HG02798 (cell line): ENCODE measurements at regions not wholly inside any gene's neighbourhood (a gene's known extent, or its start where the extent isn't known, plus 50 kb on each side); places are given as distances from the start of the nearest gene placed in this dataset.
"Not testable (repeated sequence)": the region's sequence is repeated elsewhere in the genome, so short reads cannot be mapped to it uniquely, and the experiment has no call there.

Experiments
- ATAC-seq: cut with Tn5 transposase; IDR thresholded peaks from one replicate; pipeline ENCODE4 v1.9.1; 2021; ENCODE audit warnings: mild to moderate bottlenecking; ENCODE audit not compliant: unreplicated experiment, poor library complexity

DNA sequence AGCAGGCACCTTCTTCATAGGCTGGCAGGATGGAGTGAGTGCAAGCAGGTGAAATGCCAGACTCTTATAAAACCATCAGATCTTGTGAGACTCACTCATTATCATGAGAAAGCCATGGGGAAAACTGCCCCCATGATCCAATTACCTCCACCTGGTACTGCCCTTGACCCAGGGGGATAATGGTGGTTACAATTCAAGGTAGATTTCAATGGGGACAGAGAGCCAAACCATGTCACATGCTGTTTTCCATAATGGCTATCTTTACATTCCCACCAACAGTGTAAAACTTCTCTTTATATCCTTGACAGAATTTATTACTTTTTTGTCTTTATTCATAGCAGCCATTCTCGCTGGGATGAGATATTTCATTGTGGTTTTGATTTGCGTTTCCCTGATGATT is 663.0 kb upstream of the AGA start:
- ATAC-seq: no peak

DNA sequence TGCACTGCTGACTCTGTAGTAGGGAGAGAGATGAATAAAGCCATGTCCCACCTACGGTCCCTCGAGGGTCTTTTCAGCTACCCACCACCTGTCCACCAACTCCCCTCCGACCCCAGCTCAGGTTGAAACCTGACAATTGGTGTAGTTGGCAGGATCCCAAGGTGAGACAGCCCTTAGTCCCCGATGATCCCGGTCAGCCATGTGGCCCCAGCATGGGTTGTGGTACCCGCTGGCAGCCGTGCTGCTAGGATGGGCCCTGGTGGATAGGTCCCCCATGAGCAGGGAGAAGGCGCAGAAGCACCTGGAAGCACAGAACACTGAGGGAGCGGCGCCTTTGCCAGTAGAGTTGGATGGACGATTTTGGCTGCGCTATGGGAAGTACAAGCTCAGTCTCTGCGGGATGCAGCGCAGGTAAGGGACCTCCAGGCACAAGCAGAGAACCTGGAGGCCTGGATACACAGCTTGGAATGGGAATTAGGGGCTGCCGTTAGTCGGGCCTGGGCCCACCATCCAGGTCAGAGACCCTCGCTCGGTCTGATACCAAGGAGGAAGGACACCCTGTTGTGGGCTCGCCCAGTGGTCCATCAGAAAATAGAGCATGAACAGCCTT is 694.6 kb upstream of the AGA start:
- ATAC-seq: no peak

DNA sequence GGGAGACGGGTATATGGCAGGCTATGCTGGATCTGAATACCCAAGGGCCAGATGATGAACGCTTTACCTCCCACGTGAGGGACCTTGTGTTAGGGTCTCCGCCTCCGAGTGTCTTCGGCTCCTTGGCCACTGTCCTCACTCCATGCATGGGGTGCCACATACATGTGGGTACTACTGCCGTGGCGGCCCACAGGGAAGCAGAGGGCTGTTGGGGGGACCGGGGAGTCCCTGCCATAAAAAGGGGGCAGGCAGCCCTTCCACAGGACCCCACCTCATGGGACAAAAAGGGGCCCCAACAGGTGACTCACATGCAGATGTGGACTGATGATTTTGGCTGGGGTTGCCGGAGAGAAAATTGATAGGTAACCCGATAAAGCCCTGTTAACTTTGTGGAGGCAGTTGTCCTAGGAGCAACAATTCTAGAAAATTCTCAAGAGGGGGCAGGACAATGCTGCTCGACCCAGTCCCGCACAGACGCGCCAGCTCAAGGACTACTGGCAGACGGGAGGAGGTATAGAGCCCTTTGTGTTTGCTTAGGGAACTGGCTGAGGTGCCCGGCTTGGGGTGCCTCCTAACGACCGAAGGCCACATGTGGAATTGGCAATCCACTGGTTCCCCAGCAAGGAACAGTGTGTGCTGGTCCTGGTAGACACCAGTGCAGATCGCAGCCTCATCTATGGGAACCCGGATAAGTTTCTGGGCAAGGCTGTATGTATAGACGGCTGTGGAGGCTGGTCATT is 695.7 kb upstream of the AGA start:
- no peak for ATAC-seq

DNA sequence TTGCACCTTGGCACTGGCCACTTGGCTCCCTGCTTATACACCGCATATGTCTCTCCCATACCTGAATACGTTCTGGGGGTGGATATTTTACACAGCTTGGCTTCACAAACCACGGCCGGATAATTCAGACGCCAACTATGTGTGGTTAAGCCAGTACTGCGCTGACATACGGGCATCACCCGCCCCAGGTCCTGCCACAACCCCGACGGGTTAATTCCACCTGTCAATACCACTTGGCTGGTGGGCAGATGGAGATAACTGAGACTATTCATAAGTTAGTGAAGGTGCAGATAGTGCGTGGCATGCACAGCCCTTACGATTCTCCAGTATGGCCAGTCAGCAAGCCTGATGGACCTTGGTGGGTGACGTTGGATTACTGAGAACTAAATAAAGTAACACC is 696.3 kb upstream of the AGA start:
- no peak for ATAC-seq

DNA sequence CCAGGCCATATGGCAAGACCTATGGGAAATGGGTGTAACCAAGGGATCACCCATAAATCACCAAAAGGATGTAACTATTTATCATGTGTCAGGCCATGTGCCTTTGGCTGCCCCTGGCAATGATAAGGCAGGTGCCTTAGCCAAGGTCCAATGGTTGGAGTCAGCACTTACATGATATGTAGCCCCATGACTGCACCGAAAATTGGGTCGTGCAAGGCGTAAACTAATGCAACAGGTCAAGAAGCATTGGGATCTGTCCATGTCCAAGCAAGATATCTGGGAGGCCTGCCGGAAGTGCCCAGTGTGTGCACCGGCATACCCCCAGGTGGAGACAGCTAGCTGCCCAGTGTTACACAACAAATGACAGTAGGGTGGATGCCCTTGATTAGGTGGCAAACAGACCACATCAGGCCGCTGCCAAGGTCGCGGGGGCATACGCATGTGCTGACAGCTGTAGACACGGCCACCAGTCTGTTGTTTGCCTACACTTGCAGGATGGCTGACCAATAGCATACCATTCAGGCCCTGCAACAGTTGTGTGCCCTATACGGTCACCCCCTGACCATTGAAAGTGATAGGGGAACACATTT is 698.2 kb upstream of the AGA start:
- ATAC-seq: no peak

DNA sequence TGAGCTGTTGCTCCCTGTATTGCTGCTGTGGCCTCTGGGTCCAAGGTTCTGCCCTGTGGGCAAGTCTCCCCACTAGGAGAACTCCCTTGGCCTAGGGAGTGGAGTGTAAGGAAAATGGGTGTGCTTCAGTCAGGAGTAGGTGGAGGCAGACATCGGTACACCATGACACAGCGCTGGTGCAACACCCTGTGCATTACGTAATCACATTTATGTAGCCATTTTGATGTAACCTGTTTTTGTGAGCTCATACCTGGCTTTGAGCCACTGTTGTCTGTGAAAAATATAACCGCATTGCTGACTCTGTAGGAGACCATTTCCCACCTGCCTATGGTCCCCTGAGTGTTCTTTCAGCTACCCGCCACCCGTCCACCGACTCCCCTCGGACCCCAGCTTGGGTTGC is 700.5 kb upstream of the AGA start:
- no peak for ATAC-seq

DNA sequence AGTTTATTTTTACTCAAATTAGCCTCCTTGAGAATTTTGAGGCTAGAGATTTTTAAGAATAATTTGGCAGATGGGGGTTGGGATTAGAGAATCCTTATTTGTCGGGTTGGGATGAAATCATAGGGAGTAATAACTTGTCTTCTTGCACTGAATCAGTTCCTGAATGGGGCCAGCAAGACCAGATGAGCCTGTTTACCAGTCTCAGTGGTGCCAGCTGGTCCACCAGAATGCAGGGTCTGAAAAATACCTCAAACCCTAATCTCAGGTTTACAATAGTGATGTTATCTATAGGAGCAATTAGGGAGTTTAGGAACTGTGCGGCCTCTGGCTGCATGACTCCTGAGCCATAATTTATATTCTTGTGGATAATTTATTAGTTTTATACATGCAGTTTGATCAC is 705.9 kb upstream of the AGA start:
- no peak for ATAC-seq

DNA sequence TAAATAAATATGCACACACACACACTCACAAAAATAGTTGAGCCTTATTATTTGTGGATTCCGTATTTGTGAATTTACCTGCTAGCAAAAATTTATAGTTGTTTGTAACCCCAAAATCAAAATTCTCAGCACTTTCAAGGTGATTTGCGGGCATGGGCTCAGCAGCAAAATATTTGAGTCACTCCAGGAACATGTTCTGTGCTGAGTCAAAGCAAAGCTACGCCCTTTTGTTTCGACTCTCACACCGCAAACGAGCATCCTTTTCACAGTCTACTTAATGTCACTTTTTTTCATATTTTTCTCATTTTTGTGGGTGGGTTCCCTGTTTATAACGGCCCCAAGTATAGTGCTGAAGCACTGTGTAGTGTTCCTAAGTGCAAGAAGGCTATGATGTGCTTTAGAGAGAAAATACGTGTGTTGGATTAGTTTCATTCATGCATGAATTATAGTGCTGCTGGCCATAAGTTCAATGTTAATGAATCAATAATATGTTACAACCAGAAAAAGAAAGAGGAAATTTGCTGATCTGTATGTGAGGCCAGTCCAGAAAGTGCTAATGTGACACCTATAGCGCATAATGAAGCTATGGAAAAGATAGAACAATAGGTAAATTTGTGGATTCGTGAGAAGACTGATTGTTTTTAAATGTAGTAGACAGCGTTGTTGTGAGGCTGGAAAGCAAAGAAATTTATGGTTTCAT is 723.2 kb upstream of the AGA start:
- no peak for ATAC-seq

DNA sequence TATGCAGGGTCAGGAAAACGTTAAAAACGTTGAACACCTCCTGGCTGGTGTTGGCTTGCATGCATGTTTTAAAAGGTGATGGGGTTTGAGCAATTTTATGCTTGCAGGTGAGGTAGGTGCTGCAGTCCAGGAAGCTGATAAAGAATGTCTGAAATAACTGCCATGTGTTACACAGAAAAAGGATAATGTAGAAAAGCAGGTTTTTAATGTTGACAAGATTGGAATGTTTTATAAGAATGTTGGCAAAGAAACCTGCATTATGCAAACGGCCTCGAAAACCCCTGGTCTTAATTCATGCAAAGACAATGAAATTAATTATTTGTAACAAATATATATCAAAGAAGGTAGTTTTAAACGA is 723.7 kb upstream of the AGA start:
- ATAC-seq: no peak

DNA sequence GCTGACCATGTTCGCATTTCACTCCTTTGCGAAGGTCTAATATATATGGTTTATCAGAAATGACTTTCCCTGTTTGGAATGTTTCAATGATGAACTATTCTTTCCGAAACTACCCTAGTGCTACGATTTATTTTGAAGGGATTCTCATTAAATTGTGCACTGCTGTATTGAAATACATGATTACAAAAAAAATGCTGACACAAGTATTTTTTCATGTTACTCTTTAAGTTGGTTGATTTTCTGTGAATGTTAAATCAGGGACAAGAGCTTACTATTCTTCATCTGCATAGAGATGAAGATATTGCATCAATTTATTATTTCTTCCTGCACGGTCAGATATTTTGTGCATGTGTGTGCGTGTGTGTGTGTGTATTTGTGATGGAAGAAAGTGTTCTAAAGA is 731.5 kb upstream of the AGA start:
- ATAC-seq: no peak

DNA sequence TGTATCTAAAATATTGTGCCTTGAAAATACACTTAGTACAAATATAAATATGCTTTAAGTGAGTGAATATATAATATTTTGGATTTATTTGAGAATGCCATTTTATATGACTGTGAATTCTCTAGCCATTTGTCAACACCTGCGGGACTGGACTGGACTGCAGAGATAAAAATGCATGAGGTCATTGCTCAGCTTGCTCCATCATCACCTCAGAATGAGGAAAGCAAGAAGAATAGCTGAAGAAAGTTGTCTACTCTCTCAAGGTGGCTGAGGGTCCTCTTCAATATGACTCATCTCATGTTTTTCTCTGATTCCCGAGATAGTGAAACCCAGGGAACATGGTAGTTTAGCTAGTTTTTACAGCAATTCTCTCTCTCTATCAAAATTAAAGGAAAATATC is 732.5 kb upstream of the AGA start:
- no peak for ATAC-seq

DNA sequence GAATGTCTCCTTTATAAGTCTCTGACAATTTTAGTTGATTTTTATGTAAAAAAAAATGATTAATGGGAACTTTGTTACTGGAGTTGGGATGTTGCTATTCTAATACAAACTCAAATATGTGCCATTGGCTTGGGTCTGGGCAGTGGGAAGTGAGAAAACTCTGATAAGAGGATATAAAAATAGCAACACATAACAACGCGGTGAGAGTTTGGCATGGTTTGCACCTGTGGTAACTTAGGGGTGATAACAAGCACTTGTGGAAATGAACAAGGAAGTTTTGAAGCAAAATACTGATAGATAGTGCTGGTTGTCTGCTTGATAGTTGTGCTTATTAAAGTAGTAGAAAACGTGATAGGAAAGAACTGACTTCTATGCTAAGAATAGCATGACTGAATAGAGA is 743.3 kb upstream of the AGA start:
- ATAC-seq: no peak

DNA sequence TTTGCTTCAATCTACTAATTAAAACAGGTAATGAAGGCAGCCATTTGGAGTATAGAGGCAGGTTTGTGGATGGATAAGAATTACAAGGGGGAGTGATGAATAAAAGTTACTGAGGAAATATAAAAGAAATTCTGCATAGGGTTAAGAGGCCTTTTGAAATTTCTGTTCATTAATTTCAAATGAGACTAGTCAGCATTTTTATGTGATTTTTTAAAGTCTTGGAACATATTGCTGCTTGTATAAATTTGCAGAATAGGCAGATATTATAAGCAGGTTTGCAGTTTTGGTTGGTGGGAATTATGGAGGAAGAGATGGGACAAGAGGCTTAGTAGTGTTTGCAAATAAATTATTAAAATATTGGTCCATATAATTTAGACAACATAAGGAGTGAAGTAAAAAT is 750.4 kb upstream of the AGA start:
- ATAC-seq: no peak

DNA sequence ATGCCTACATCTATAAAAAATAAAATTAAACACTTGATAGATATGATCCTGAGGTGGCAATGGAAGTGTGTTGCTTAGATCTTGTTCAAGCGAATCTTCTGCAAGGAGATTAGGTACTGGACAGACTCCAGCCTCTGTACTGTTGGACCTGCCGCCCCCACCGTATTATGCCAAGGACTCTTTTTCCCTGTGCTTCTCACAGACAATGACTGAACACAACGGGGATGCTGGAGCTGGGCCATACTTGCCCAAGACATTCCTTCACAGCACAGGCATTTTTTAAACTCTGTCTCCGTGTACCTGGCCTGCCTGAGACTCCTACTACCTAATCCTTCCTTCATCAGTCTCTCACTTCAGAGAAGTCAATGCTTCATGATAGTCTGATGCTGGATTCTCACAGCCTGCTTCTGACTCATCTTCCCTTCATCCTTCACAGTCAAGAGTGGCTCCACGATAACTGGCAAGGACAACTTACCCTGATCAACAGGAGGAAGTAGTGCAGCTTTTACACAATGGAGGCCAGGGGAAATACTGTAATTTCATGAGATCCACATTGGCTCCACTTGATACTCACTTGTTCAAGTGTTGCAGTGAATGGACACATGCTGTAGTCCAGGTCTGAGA is 754.6 kb upstream of the AGA start:
- ATAC-seq: no peak

DNA sequence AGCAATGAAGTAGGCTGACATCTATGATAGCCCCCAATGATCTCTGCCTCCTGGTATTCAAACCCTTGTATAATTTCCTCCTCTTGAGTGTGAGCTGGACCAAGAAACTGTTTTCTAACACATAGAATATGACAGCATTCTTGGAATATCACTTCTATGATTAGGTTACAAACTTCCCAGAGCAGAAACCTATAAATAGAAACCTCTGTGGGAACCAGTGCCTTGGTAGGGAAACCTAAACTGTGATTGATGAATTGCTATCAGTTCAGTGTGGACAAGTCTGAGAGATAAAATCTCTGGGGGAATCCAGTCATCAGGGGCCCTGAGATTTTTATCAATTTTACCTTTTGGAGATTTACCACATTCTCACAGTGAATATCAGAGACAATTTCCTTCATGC is 756.5 kb upstream of the AGA start:
- no peak for ATAC-seq

DNA sequence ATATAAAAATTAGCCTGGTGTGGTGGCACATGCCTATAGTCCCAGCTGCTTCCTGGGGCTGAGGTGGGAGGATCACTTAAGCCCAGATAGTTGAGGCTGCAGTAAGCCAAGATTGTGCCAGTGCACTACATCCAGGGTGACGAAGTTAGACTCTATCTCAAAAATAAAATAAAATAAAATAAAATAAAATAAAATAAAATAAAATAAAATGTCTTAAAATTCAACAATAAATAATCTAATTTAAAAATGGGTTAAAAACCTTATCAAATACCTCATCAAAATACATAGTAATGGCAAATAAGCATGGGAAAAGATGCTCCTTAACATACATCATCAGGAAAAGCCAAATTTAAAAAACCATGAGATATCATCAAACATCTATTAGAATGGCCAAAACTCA is 760.2 kb upstream of the AGA start:
- ATAC-seq: no peak

DNA sequence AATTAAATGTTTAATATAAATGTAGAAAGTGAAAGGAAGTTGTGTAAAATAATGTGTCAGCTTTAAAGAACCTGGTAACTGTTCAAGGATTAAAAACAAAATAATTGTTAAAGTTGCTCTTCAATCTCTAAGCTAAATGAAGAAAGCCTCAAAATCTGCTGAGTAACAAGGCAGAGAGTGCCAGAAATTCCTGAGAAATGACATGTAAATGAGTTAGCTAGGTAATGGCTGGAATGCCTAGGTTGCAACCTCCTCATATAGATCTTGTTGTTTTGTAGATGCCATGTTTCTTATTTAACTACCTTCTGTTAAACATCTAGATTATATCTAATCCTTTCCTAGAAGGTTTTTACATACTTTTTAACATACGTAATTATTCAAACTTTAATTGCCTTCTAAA is 763.6 kb upstream of the AGA start:
- no peak for ATAC-seq

DNA sequence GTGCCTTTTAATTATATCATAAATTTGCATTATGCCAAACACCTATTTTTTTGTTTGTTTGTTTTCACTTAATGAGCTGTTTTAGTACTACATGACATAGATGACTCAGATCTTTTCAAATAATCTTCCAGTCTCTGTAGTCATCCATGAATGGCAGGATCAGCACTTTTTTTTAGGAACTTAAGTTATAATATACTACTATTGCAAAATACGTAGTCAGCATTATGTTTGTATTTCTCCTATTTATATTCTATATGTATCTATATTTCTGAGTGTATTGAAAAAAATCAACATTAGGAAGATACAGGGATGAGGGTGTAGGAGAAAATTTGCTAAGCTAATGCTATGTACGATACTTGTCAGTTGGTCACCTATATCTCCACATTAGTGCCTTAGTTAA is 773.1 kb upstream of the AGA start:
- ATAC-seq: no peak

DNA sequence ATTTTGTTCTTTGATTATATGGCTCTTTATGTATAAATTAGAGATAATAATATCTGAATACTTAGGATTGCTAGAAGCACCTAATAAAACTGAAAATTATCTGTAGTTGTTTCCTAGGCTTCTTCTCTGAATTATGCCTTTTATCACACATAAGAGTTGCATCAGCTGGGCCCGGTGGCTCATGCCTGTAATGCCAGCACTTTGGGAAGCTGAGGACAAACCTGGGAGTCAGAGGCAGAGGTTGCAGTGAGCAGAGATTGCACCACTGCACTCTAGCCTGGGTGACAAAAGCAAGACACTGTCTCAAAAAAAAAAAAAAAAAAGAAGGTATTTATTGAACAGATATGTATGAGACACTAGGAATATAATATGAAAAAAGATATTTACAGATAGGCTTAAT is 773.5 kb upstream of the AGA start:
- no peak for ATAC-seq

DNA sequence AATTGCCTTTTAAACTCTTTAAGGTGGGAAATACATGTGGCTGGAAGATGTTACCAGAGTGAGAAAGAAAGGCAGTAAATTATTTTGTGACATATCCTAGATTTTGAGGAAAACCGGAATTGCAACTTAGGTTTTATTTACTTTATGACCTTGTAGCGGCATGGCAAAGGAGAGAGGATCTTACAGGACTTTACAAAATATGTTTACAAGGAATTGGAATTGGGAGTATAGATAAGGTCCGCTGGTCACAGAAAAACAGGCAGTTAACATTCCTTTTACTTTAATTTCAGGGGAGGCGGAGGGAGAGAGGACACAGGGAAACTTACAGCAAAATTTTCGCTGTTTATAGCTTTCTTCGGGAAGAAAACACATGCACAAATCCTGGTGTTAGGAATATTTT is 784.2 kb upstream of the AGA start:
- ATAC-seq: not testable (repeated sequence)

DNA sequence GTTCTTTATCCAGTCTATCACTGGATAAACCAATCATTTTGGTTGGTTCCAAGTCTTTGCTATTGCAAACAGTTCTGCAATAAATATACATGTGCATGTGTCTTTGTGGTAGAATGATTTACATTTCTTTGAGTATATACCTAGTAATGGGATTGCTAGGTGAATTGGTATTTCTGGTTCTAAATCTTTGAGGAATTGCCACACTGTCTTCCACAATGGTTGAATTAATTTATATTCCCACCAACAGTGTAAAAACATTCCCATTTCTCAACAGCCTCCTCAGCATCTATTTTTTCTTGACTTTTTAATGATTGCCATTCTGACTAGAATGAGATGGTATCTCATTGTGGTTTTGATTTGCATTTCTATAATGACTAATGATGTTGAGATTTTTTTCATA is 791.7 kb upstream of the AGA start:
- ATAC-seq: no peak
